Stomach (tissue), 4 donors: ENCODE measurements at regions not wholly inside any gene's neighbourhood (a gene's known extent, or its start where the extent isn't known, plus 50 kb on each side); places are given as distances from the start of the nearest gene placed in this dataset.
"Not testable (repeated sequence)": the region's sequence is repeated elsewhere in the genome, so short reads cannot be mapped to it uniquely, and the experiment has no call there.

ENCODE experiments used
- CTCF ChIP-seq, 7 experiments: fragments of 450-650 bp in 4 of 7; fragments of 200-600 bp in 3 of 7; sonication (generic) in 3 of 7; IDR thresholded peaks; one replicate each; pipeline ENCODE4 v1.5.1; 2016 to 2019; ENCODE audit warnings: antibody characterized with exemption in 7 of 7, control low read depth in 2 of 7, mild to moderate bottlenecking in 1 of 7
- EP300 ChIP-seq: sonication (generic); formaldehyde crosslinking; IDR thresholded peaks from one replicate; pipeline ENCODE4 v1.6.1; 2017; ENCODE audit warnings: antibody characterized with exemption
- POLR2A ChIP-seq, 4 donors: fragments of 450-650 bp; IDR thresholded peaks; one replicate each; pipeline ENCODE4 v1.6.1; 2016; ENCODE audit warnings: antibody characterized with exemption in 4 of 4, control low read depth in 2 of 4, mild to moderate bottlenecking in 1 of 4, moderate library complexity in 1 of 4
- POLR2AphosphoS5 ChIP-seq, 3 donors: sonication (generic); formaldehyde crosslinking; IDR thresholded peaks; one replicate each; pipeline ENCODE4 v1.6.1; 2016; ENCODE audit warnings: antibody characterized with exemption in 3 of 3

GRCh38 chr4:135409261-135409660 lies 1207.7 kb upstream of the PABPC4L start:
- not testable (repeated sequence) for TF ChIP-seq POLR2A (IDR thresholded peaks at IDR 0.05); CTCF (IDR thresholded peaks at IDR 0.05); POLR2AphosphoS5 (IDR thresholded peaks at IDR 0.05); EP300
